Uterus (tissue), 3 donors: ENCODE measurements at regions not wholly inside any gene's neighbourhood (a gene's known extent, or its start where the extent isn't known, plus 50 kb on each side); places are given as distances from the start of the nearest gene placed in this dataset.

Experiments used
- DNase-seq, 2 donors: peaks; one replicate each; pipeline ENCODE4 v3.0.0-alpha.2; 2019 to 2020
- H3K27ac ChIP-seq, 2 donors: fragments of 200-600 bp; sonication (generic); 1 replicate in 1 of 2; 2 replicates in 1 of 2; pipeline ENCODE4 v1.5.1; 2016 to 2018
- H3K27me3 ChIP-seq, 2 donors: fragments of 200-600 bp; sonication (generic); one replicate each; pipeline ENCODE4 v1.5.1; 2018 to 2019; ENCODE audit warnings: control low read depth in 1 of 2
- H3K36me3 ChIP-seq, 2 donors: fragments of 200-600 bp; sonication (generic); one replicate each; pipeline ENCODE4 v1.5.1; 2019; ENCODE audit warnings: control low read depth in 1 of 2
- H3K4me1 ChIP-seq, 2 donors: fragments of 200-600 bp; sonication (generic); one replicate each; pipeline ENCODE4 v1.5.1; 2018 to 2019; ENCODE audit warnings: control low read depth in 1 of 2
- H3K4me3 ChIP-seq, 2 donors: fragments of 200-600 bp; sonication (generic); 1 replicate in 1 of 2; 2 replicates in 1 of 2; pipeline ENCODE4 v1.5.1; 2018 to 2019; ENCODE audit warnings: mild to moderate bottlenecking in 1 of 2
- H3K9me3 ChIP-seq, 2 donors: fragments of 200-600 bp; sonication (generic); one replicate each; pipeline ENCODE4 v1.5.1; 2019; ENCODE audit warnings: control low read depth in 1 of 2
- CTCF ChIP-seq, 4 experiments: fragments of 200-600 bp in 2 of 4; fragments of 450-650 bp in 2 of 4; sonication (generic) in 2 of 4; IDR thresholded peaks; one replicate each; pipeline ENCODE4 v1.5.1; 2016 to 2019; ENCODE audit warnings: antibody characterized with exemption in 4 of 4, mild to moderate bottlenecking in 2 of 4, moderate library complexity in 1 of 4
- POLR2A ChIP-seq, 2 donors: fragments of 450-650 bp; IDR thresholded peaks; one replicate each; pipeline ENCODE4 v1.6.1; 2016; ENCODE audit warnings: antibody characterized with exemption in 2 of 2, mild to moderate bottlenecking in 1 of 2, moderate library complexity in 1 of 2
- intact Hi-C: fragments of 100-400 bp; cut with DNase I; formaldehyde crosslinking; loops from one replicate; pipeline ENCODE4 v1.15.1; 2023; ENCODE audit warnings: low total_unique reads
- donor health status: DM: yes; HTN: yes; CAD: no.

- DNase-seq = no peak
- Histone ChIP-seq H3K27ac (no peak overlapping the region), H3K27me3 (no peaks in the 10 kb centered on the region), H3K9me3 (no peaks in the 10 kb centered on the region), H3K4me1 (no peaks in the 10 kb centered on the region), H3K4me3 (no peak overlapping the region), H3K36me3 (no peaks in the 10 kb centered on the region)
- intact Hi-C loops = no loop called here
- TF ChIP-seq CTCF (IDR thresholded peaks at IDR 0.05) (no peak), POLR2A (IDR thresholded peaks at IDR 0.05) (no peak)
Measured at GRCh38 chr22:49476176-49476575, 351.5 kb downstream of the BRD1 start.

- DNase-seq = no peak
- H3K36me3 ChIP-seq = no peaks in the 10 kb centered on the region
- intact Hi-C loops = no loop called here
- H3K27ac ChIP-seq = no peak overlapping the region
- no peak overlapping the region for H3K4me3 ChIP-seq
- no peaks in the 10 kb centered on the region for H3K27me3 ChIP-seq
- TF ChIP-seq POLR2A (IDR thresholded peaks at IDR 0.05) (no peak), CTCF (IDR thresholded peaks at IDR 0.05) (no peak)
- no peaks in the 10 kb centered on the region for H3K9me3 ChIP-seq
- no peaks in the 10 kb centered on the region for H3K4me1 ChIP-seq
Measured at GRCh38 chr22:49475253-49475652, 352.4 kb downstream of the BRD1 start.

GRCh38 chr22:49473286-49473685 is 354.4 kb downstream of the BRD1 start:
- Histone ChIP-seq H3K27ac (no peak overlapping the region), H3K4me1 (no peaks in the 10 kb centered on the region), H3K27me3 (no peaks in the 10 kb centered on the region), H3K9me3 (no peaks in the 10 kb centered on the region), H3K4me3 (no peak overlapping the region), H3K36me3 (no peaks in the 10 kb centered on the region)
- DNase-seq = no peak
- TF ChIP-seq POLR2A (IDR thresholded peaks at IDR 0.05) (no peak), CTCF (IDR thresholded peaks at IDR 0.05) (no peak)
- intact Hi-C loops = no loop called here

- H3K36me3 ChIP-seq = no peaks in the 10 kb centered on the region
- H3K27ac ChIP-seq = no peak overlapping the region
- no peaks in the 10 kb centered on the region for H3K4me1 ChIP-seq
- H3K4me3 ChIP-seq = no peak overlapping the region
- intact Hi-C loops = no loop called here
- TF ChIP-seq POLR2A (IDR thresholded peaks at IDR 0.05) = no peak
- H3K27me3 ChIP-seq = no peaks in the 10 kb centered on the region
- H3K9me3 ChIP-seq = no peaks in the 10 kb centered on the region
- no peak for DNase-seq
Measured at GRCh38 chr22:49470741-49471503, 356.8 kb downstream of the BRD1 start.

- no peaks in the 10 kb centered on the region for H3K36me3 ChIP-seq
- H3K4me3 ChIP-seq = no peak overlapping the region
- no peaks in the 10 kb centered on the region for H3K27me3 ChIP-seq
- TF ChIP-seq CTCF (IDR thresholded peaks at IDR 0.05) (no peak), POLR2A (IDR thresholded peaks at IDR 0.05) (no peak)
- H3K9me3 ChIP-seq = no peaks in the 10 kb centered on the region
- H3K27ac ChIP-seq = no peak overlapping the region
- no peaks in the 10 kb centered on the region for H3K4me1 ChIP-seq
- no peak for DNase-seq
- intact Hi-C loops = no loop called here
Measured at GRCh38 chr22:49469896-49470740, 357.6 kb downstream of the BRD1 start.
